Sigmoid colon (tissue), 6 donors: ENCODE measurements at regions not wholly inside any gene's neighbourhood (a gene's known extent, or its start where the extent isn't known, plus 50 kb on each side); places are given as distances from the start of the nearest gene placed in this dataset.

ENCODE experiments used
- DNase-seq: peaks from one replicate; pipeline ENCODE4 v3.0.0-alpha.2; 2019
- H3K27ac ChIP-seq, 4 donors: fragments of 200-600 bp; sonication (generic); one replicate each; pipeline ENCODE4 v1.5.1; 2016 to 2019; ENCODE audit warnings: mild to moderate bottlenecking in 1 of 4
- H3K27me3 ChIP-seq, 3 donors: fragments of 200-600 bp; sonication (generic); one replicate each; pipeline ENCODE4 v1.5.1; 2019; ENCODE audit warnings: mild to moderate bottlenecking in 1 of 3
- H3K36me3 ChIP-seq, 4 donors: fragments of 200-600 bp; sonication (generic); one replicate each; pipeline ENCODE4 v1.5.1; 2016 to 2019
- H3K4me1 ChIP-seq, 4 donors: fragments of 200-600 bp; sonication (generic); one replicate each; pipeline ENCODE4 v1.5.1; 2017 to 2019
- H3K4me3 ChIP-seq, 4 donors: fragments of 200-600 bp; sonication (generic); one replicate each; pipeline ENCODE4 v1.5.1; 2017 to 2019; ENCODE audit warnings: mild to moderate bottlenecking in 2 of 4, moderate library complexity in 1 of 4
- H3K9me3 ChIP-seq, 4 donors: fragments of 200-600 bp in 3 of 4; sonication (generic) in 3 of 4; one replicate each; pipeline versions ENCODE4 v1.5.1 to v1.6.1; 2013 to 2019
- CTCF ChIP-seq, 4 experiments: fragments of 450-650 bp in 3 of 4; fragments of 200-600 bp in 1 of 4; IDR thresholded peaks; one replicate each; pipeline ENCODE4 v1.5.1; 2016 to 2019; ENCODE audit warnings: antibody characterized with exemption in 4 of 4, mild to moderate bottlenecking in 3 of 4, moderate library complexity in 2 of 4
- EP300 ChIP-seq, 4 donors: sonication (generic); formaldehyde crosslinking; IDR thresholded peaks; one replicate each; pipeline ENCODE4 v1.6.1; 2017; ENCODE audit warnings: antibody characterized with exemption in 4 of 4
- POLR2A ChIP-seq, 2 donors: fragments of 450-650 bp; IDR thresholded peaks; one replicate each; pipeline ENCODE4 v1.6.1; 2016; ENCODE audit warnings: antibody characterized with exemption in 2 of 2, mild to moderate bottlenecking in 2 of 2, moderate library complexity in 2 of 2
- POLR2AphosphoS5 ChIP-seq, 4 donors: sonication (generic); formaldehyde crosslinking; IDR thresholded peaks; one replicate each; pipeline ENCODE4 v1.6.1; 2017; ENCODE audit warnings: antibody characterized with exemption in 4 of 4
- WGBS, 2 donors: extraction: QIAGEN DNeasy Blood & Tissue Kit; methylation state at CpG; one replicate each; pipeline ENCODE4 v1.1.7; 2013; 5-methylcytosine and 5-hydroxymethylcytosine counted together
- intact Hi-C: fragments of 100-400 bp; cut with DNase I; formaldehyde crosslinking; loops from one replicate; pipeline ENCODE4 v1.15.1; 2023
- donor health status: healthy with polysubstance abuse.
- donor health status: healthy.

- Histone ChIP-seq H3K27ac (no peak overlapping the region), H3K36me3 (no peaks in the 10 kb centered on the region), H3K4me1 (no peaks in the 10 kb centered on the region), H3K27me3 (no peaks in the 10 kb centered on the region), H3K9me3 (no peaks in the 10 kb centered on the region), H3K4me3 (no peak overlapping the region)
- intact Hi-C loops = no loop called here
- DNase-seq = no peak
- WGBS, 2 donors = 94 to 98% methylated on average over 3 of the region's 3 CpGs
- TF ChIP-seq POLR2AphosphoS5 (IDR thresholded peaks at IDR 0.05) = no peak
- TF ChIP-seq CTCF (IDR thresholded peaks at IDR 0.05) = no peak
- TF ChIP-seq POLR2A (IDR thresholded peaks at IDR 0.05) = no peak
- no peak for TF ChIP-seq EP300 (IDR thresholded peaks at IDR 0.05)
Observed at GRCh38 chr21:31503939-31504338, 155.6 kb upstream of the SOD1 start.

- no peaks in the 10 kb centered on the region for H3K9me3 ChIP-seq
- intact Hi-C loops = no loop called here
- TF ChIP-seq POLR2AphosphoS5 (IDR thresholded peaks at IDR 0.05) (no peak), CTCF (IDR thresholded peaks at IDR 0.05) (no peak), EP300 (IDR thresholded peaks at IDR 0.05) (no peak), POLR2A (IDR thresholded peaks at IDR 0.05) (no peak)
- no peaks in the 10 kb centered on the region for H3K27me3 ChIP-seq
- WGBS, 2 donors = 85 to 93% methylated on average over 2 of the region's 2 CpGs
- H3K36me3 ChIP-seq = no peaks in the 10 kb centered on the region
- no peak overlapping the region for H3K4me3 ChIP-seq
- no peak overlapping the region for H3K27ac ChIP-seq
- DNase-seq = no peak
- H3K4me1 ChIP-seq = no peaks in the 10 kb centered on the region
Observed at GRCh38 chr21:31503467-31503866, 156.0 kb upstream of the SOD1 start.

GRCh38 chr21:31502537-31503143, 156.9 kb upstream of the SOD1 start:
- 88 to 93% methylated on average over 10 of the region's 10 CpGs for WGBS, 2 donors
- Histone ChIP-seq H3K4me1 (no peaks in the 10 kb centered on the region), H3K36me3 (no peaks in the 10 kb centered on the region), H3K27me3 (no peaks in the 10 kb centered on the region), H3K4me3 (no peak overlapping the region), H3K27ac (no peak overlapping the region), H3K9me3 (no peaks in the 10 kb centered on the region)
- TF ChIP-seq POLR2AphosphoS5 (IDR thresholded peaks at IDR 0.05) (no peak), EP300 (IDR thresholded peaks at IDR 0.05) (no peak), POLR2A (IDR thresholded peaks at IDR 0.05) (no peak), CTCF (IDR thresholded peaks at IDR 0.05) (no peak)
- DNase-seq = no peak
- intact Hi-C loops = no loop called here

- H3K4me1 ChIP-seq = no peaks in the 10 kb centered on the region
- no peaks in the 10 kb centered on the region for H3K27me3 ChIP-seq
- no peak for DNase-seq
- H3K9me3 ChIP-seq = no peaks in the 10 kb centered on the region
- WGBS, 2 donors = 93 to 95% methylated on average over 5 of the region's 5 CpGs
- no peak overlapping the region for H3K4me3 ChIP-seq
- intact Hi-C loops = no loop called here
- no peak overlapping the region for H3K27ac ChIP-seq
- TF ChIP-seq POLR2A (IDR thresholded peaks at IDR 0.05) = no peak
- TF ChIP-seq POLR2AphosphoS5 (IDR thresholded peaks at IDR 0.05) = no peak
- TF ChIP-seq EP300 (IDR thresholded peaks at IDR 0.05) = no peak
- no peak for TF ChIP-seq CTCF (IDR thresholded peaks at IDR 0.05)
- H3K36me3 ChIP-seq = no peaks in the 10 kb centered on the region
Observed at GRCh38 chr21:31501926-31502325, 157.6 kb upstream of the SOD1 start.

- Histone ChIP-seq H3K27ac (no peak overlapping the region), H3K27me3 (no peaks in the 10 kb centered on the region), H3K36me3 (no peaks in the 10 kb centered on the region), H3K4me3 (no peak overlapping the region), H3K9me3 (no peaks in the 10 kb centered on the region), H3K4me1 (no peaks in the 10 kb centered on the region)
- intact Hi-C loops = no loop called here
- DNase-seq = no peak
- WGBS, 2 donors = 79 to 80% methylated on average over 7 of the region's 7 CpGs
- TF ChIP-seq CTCF (IDR thresholded peaks at IDR 0.05) (no peak), POLR2AphosphoS5 (IDR thresholded peaks at IDR 0.05) (no peak), POLR2A (IDR thresholded peaks at IDR 0.05) (no peak), EP300 (IDR thresholded peaks at IDR 0.05) (no peak)
Observed at GRCh38 chr21:31500982-31501381, 156.9 kb upstream of the TIAM1 start.
